B cell (primary cell): ENCODE measurements at regions not wholly inside any gene's neighbourhood (a gene's known extent, or its start where the extent isn't known, plus 50 kb on each side); places are given as distances from the start of the nearest gene placed in this dataset.

ENCODE experiments used
- ATAC-seq: fragments of 200-7000 bp; cut with Tn5 transposase; one replicate; pipeline ENCODE4 v1.10.0; 2021; ENCODE audit warnings: low read depth, mild to moderate bottlenecking, moderate number of reproducible peaks, moderate library complexity
- CTCF ChIA-PET: fragments of 350-600 bp; sonication (Branson Sonifier 250); formaldehyde crosslinking; loops from one replicate; lab custom pipeline; 2021; ENCODE audit warnings: antibody characterized with exemption, inconsistent platforms; lab: Charles Lee
- POLR2A ChIA-PET: fragments of 350-600 bp; sonication (Branson Sonifier 250); formaldehyde crosslinking; loops from one replicate; lab custom pipeline; 2021; ENCODE audit warnings: antibody characterized with exemption; lab: Charles Lee
- DNase-seq: peaks from one replicate; pipeline ENCODE4 v3.0.0; 2013
- H2AFZ ChIP-seq: 2 replicates; pipeline ENCODE4 v1.6.1; 2012; ENCODE audit warnings: mild to moderate bottlenecking, low read depth, low read length; ENCODE audit not compliant: insufficient read depth, poor library complexity, severe bottlenecking
- H3K27ac ChIP-seq, 2 donors: 1 replicate in 1 of 2; 2 replicates in 1 of 2; pipeline ENCODE4 v1.5.1; 2012 to 2013; ENCODE audit warnings: low read length in 2 of 2, mild to moderate bottlenecking in 2 of 2, moderate library complexity in 1 of 2
- H3K27me3 ChIP-seq, 4 experiments: fragments of 200-600 bp in 1 of 4; sonication (generic) in 1 of 4; replicated peaks in 1 of 4; 1 replicate in 2 of 4; 2 replicates in 2 of 4; pipeline versions ENCODE4 v1.6.1 to v1.7.0; 2013 to 2016; ENCODE audit warnings: low read length in 3 of 4, mild to moderate bottlenecking in 2 of 4, mixed read lengths in 1 of 4, moderate library complexity in 1 of 4; ENCODE audit not compliant: insufficient read depth in 4 of 4, control insufficient read depth in 3 of 4; ENCODE audit errors: control extremely low read depth in 1 of 4
- H3K36me3 ChIP-seq, 2 experiments: replicated peaks in 1 of 2; 1 replicate in 1 of 2; 2 replicates in 1 of 2; pipeline versions ENCODE4 v1.6.1 to v1.7.1; 2013; ENCODE audit warnings: low read length in 1 of 2; ENCODE audit not compliant: insufficient read depth in 2 of 2, control insufficient read depth in 1 of 2; ENCODE audit errors: control extremely low read depth in 1 of 2, extremely low read depth in 1 of 2
- H3K4me1 ChIP-seq, 2 donors: fragments of 200-600 bp in 1 of 2; sonication (generic) in 1 of 2; 1 replicate in 1 of 2; 2 replicates in 1 of 2; pipeline versions ENCODE4 v1.5.1 to v1.6.1; 2013 to 2017; ENCODE audit warnings: low read length in 2 of 2; ENCODE audit not compliant: control insufficient read depth in 2 of 2, insufficient read depth in 2 of 2
- H3K4me2 ChIP-seq: replicated peaks from 2 replicates; pipeline ENCODE3; 2012; ENCODE audit warnings: mild to moderate bottlenecking, low read depth, low read length; ENCODE audit not compliant: poor library complexity, severe bottlenecking
- H3K4me3 ChIP-seq, 5 experiments: fragments of 200-600 bp in 1 of 5; sonication (generic) in 1 of 5; 1 replicate in 3 of 5; 2 replicates in 2 of 5; pipeline versions ENCODE4 v1.5.1 to v1.7.0; 2011 to 2016; ENCODE audit warnings: low read length in 4 of 5, mild to moderate bottlenecking in 4 of 5, low read depth in 2 of 5, control low read depth in 1 of 5, moderate library complexity in 1 of 5; ENCODE audit not compliant: insufficient read depth in 1 of 5; ENCODE audit errors: control extremely low read depth in 1 of 5, extremely low read depth in 1 of 5
- H3K79me2 ChIP-seq: fragments of 200-600 bp; sonication (generic); one replicate; pipeline ENCODE4 v1.6.0; 2016; ENCODE audit warnings: low read length; ENCODE audit not compliant: control insufficient read depth, insufficient read depth
- H3K9ac ChIP-seq: fragments of 200-600 bp; sonication (generic); 2 replicates; pipeline ENCODE4 v1.6.1; 2017; ENCODE audit warnings: mild to moderate bottlenecking, low read length, moderate library complexity
- H3K9me3 ChIP-seq, 3 donors: one replicate each; pipeline versions ENCODE4 v1.6.1 to v1.7.1; 2013; ENCODE audit warnings: low read length in 2 of 3; ENCODE audit not compliant: control insufficient read depth in 2 of 3, insufficient read depth in 1 of 3; ENCODE audit errors: control extremely low read depth in 1 of 3
- H4K20me1 ChIP-seq: 2 replicates; pipeline ENCODE4 v1.6.0; 2012; ENCODE audit warnings: mild to moderate bottlenecking, low read length; ENCODE audit not compliant: insufficient read depth, control insufficient read depth, poor library complexity, severe bottlenecking
- H3K27ac Mint-ChIP-seq: one replicate; pipeline ENCODE4 v1.8.0; 2021; ENCODE audit warnings: mixed read lengths
- H3K27me3 Mint-ChIP-seq: one replicate; pipeline ENCODE4 v1.8.0; 2021; ENCODE audit warnings: mixed read lengths
- H3K4me1 Mint-ChIP-seq: one replicate; pipeline ENCODE4 v1.8.0; 2021; ENCODE audit warnings: mixed read lengths
- H3K4me3 Mint-ChIP-seq: one replicate; pipeline ENCODE4 v1.8.0; 2021; ENCODE audit warnings: mixed read lengths
- H3K9me3 Mint-ChIP-seq: one replicate; pipeline ENCODE4 v1.8.0; 2022; ENCODE audit warnings: mixed read lengths; ENCODE audit not compliant: insufficient read depth
- EZH2 ChIP-seq: IDR thresholded peaks from 2 replicates; pipeline ENCODE4 v1.6.1; 2012; ENCODE audit warnings: borderline replicate concordance, low read depth, mild to moderate bottlenecking, moderate library complexity, low read length; ENCODE audit not compliant: insufficient read depth, poor library complexity, severe bottlenecking
- WGBS: methylation state at CpG from one replicate; pipeline ENCODE4 v1.1.5; 2013; ENCODE audit warnings: missing lambda C conversion rate; ENCODE audit not compliant: insufficient coverage; 5-methylcytosine and 5-hydroxymethylcytosine counted together
- intact Hi-C: fragments of 100-400 bp; cut with micrococcal nuclease; formaldehyde crosslinking; loops from one replicate; pipeline ENCODE4 v1.10.0; 2022
- TF ChIP-seq, protein P1 (sequence below): fragments of 200-600 bp; IDR thresholded peaks from one replicate; pipeline ENCODE4 v1.8.0; 2022; ENCODE audit warnings: antibody characterized with exemption, mild to moderate bottlenecking

DNA sequence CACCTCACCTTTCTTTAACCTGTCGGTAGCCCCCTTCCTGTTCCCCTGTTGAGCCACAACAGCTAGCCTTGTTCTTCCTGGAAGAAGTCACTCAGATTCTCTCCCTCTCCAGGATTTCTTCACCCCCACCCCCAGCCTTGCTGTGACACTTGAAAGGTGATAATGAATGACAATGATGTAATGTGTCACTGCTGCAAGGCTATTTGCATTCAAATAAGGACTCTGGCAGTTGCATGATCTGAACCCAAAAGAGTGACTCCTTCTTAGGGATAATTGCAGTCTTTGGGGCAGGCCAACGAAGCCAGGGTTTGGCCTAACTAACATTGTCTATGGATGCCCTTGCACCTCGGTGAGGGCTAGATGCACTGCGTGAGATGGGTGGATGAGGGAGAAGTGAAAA lies 154.4 kb upstream of the CLINT1 start:
- Mint-ChIP-seq H3K9me3 (no peaks in the 10 kb centered on the region), H3K4me3 (no peak overlapping the region), H3K27me3 (peaks cover 17% of the 10 kb centered on the region), H3K27ac (no peak overlapping the region), H3K4me1 (no peaks in the 10 kb centered on the region)
- TF ChIP-seq, protein P1, sequence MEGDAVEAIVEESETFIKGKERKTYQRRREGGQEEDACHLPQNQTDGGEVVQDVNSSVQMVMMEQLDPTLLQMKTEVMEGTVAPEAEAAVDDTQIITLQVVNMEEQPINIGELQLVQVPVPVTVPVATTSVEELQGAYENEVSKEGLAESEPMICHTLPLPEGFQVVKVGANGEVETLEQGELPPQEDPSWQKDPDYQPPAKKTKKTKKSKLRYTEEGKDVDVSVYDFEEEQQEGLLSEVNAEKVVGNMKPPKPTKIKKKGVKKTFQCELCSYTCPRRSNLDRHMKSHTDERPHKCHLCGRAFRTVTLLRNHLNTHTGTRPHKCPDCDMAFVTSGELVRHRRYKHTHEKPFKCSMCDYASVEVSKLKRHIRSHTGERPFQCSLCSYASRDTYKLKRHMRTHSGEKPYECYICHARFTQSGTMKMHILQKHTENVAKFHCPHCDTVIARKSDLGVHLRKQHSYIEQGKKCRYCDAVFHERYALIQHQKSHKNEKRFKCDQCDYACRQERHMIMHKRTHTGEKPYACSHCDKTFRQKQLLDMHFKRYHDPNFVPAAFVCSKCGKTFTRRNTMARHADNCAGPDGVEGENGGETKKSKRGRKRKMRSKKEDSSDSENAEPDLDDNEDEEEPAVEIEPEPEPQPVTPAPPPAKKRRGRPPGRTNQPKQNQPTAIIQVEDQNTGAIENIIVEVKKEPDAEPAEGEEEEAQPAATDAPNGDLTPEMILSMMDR = no peak
- TF ChIP-seq EZH2 = no peak
- DNase-seq (no peak), ATAC-seq (no peak)
- WGBS = no CpG with 5 or more reads among the region's 4 CpGs
- Histone ChIP-seq H3K79me2 (no peaks in the 10 kb centered on the region), H3K27me3 (peaks cover 0 to 3% (median 0%) of the 10 kb centered on the region in 4 experiments), H3K9ac (no peak overlapping the region), H3K27ac (no peak overlapping the region), H2AFZ (no peak overlapping the region), H3K4me1 (no peaks in the 10 kb centered on the region), H3K36me3 (no peaks in the 10 kb centered on the region), H3K9me3 (no peaks in the 10 kb centered on the region), H3K4me2 (no peak overlapping the region), H4K20me1 (no peaks in the 10 kb centered on the region), H3K4me3 (no peak overlapping the region)
- CTCF ChIA-PET = interaction anchor here (0.9 to 1.7 kb wide), 3 partner anchors 18 to 1120 kb away, joined by 3 to 4 read pairs (median 3); no protein-coding TSS in a partner anchor
- POLR2A ChIA-PET = no interaction called here
- intact Hi-C loops = no loop called here

DNA sequence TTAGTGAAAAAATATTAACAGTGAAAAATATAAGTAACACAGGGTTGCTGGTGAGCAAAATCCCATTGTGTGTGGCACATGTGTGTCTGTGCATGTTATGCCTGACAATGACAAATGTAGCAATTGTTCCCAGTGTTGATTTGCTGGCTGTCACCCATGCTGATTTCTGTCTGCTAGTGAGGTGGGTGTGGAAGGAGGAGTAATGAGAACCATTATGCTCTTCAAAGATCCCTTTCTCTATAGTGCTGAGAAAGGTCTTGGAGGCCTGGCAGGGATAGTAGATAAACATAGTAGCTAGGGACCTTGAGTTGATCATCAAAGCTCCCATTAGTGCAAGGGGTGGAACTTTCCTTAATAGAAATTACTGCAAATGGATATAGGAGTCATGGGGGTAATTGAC lies 152.5 kb upstream of the CLINT1 start:
- H3K4me1 ChIP-seq = no peaks in the 10 kb centered on the region
- H3K9me3 ChIP-seq = no peaks in the 10 kb centered on the region
- H4K20me1 ChIP-seq = no peaks in the 10 kb centered on the region
- H3K27ac Mint-ChIP-seq = no peak overlapping the region
- ChIA-PET CTCF (interaction anchor here (0.6 to 1.7 kb wide), 2 partner anchors 112 to 1096 kb away, joined by 3 read pairs; no protein-coding TSS in a partner anchor), POLR2A (no interaction called here)
- no peak overlapping the region for H3K4me3 Mint-ChIP-seq
- no peak overlapping the region for H3K27ac ChIP-seq
- no peaks in the 10 kb centered on the region for H3K9me3 Mint-ChIP-seq
- no peak overlapping the region for H3K9ac ChIP-seq
- intact Hi-C loops = no loop called here
- DNase-seq = no peak
- H3K4me3 ChIP-seq = no peak overlapping the region
- TF ChIP-seq EZH2 = no peak
- TF ChIP-seq, protein P1 = no peak
- peaks cover 17% of the 10 kb centered on the region for H3K27me3 Mint-ChIP-seq
- H3K36me3 ChIP-seq = no peaks in the 10 kb centered on the region
- no peaks in the 10 kb centered on the region for H3K79me2 ChIP-seq
- H3K4me2 ChIP-seq = no peak overlapping the region
- ATAC-seq = no peak
- H2AFZ ChIP-seq = no peak overlapping the region
- peaks cover 0 to 3% (median 0%) of the 10 kb centered on the region in 4 experiments for H3K27me3 ChIP-seq
- no peaks in the 10 kb centered on the region for H3K4me1 Mint-ChIP-seq
